H1 (cell line): ENCODE measurements at regions not wholly inside any gene's neighbourhood (a gene's known extent, or its start where the extent isn't known, plus 50 kb on each side); places are given as distances from the start of the nearest gene placed in this dataset.

Experiments used
- CTCF ChIA-PET: fragments of 300-600 bp; sonication (Branson Sonifier 250); formaldehyde crosslinking; loops from one replicate; lab custom pipeline; 2021; ENCODE audit not compliant: partially characterized antibody; lab: Charles Lee
- POLR2A ChIA-PET: fragments of 300-600 bp; sonication (Branson Sonifier 250); formaldehyde crosslinking; loops from one replicate; lab custom pipeline; 2021; ENCODE audit warnings: inconsistent platforms; ENCODE audit not compliant: partially characterized antibody; lab: Charles Lee
- DNase-seq, 2 experiments: peaks; one replicate each; pipeline versions ENCODE4 v3.0.0 to v3.0.0-alpha.2; 2010 to 2022; ENCODE audit warnings: low spot score in 2 of 2, low read depth in 1 of 2, mixed read lengths in 1 of 2
- FAIRE-seq: peaks from 2 replicates; lab custom pipeline; 2011; peaks lifted over from hg19 to GRCh38; lab: Jason Lieb, UNC
- H2AFZ ChIP-seq: 2 replicates; pipeline ENCODE4 v1.8.1; 2012; ENCODE audit warnings: low read length, inconsistent platforms
- H2AK5ac ChIP-seq: 2 replicates; pipeline ENCODE4 v1.6.1; 2013; ENCODE audit warnings: low read depth, low read length
- H2BK120ac ChIP-seq: replicated peaks from 2 replicates; pipeline ENCODE3; 2013; ENCODE audit warnings: low read depth, low read length, inconsistent platforms
- H2BK12ac ChIP-seq: 2 replicates; pipeline ENCODE4 v1.6.1; 2013; ENCODE audit warnings: low read depth, low read length
- H2BK15ac ChIP-seq: 2 replicates; pipeline ENCODE4 v1.6.1; 2013; ENCODE audit warnings: low read length
- H2BK20ac ChIP-seq: 2 replicates; pipeline ENCODE4 v1.6.1; 2013; ENCODE audit warnings: low read length
- H2BK5ac ChIP-seq: 2 replicates; pipeline ENCODE4 v1.6.1; 2013; ENCODE audit warnings: low read depth, low read length
- H3K14ac ChIP-seq: 2 replicates; pipeline ENCODE4 v1.6.1; 2013; ENCODE audit warnings: inconsistent platforms; ENCODE audit not compliant: insufficient read length
- H3K18ac ChIP-seq: 2 replicates; pipeline ENCODE4 v1.6.1; 2013; ENCODE audit warnings: low read length; ENCODE audit errors: extremely low read depth
- H3K23ac ChIP-seq: 2 replicates; pipeline ENCODE4 v1.6.1; 2013; ENCODE audit warnings: inconsistent platforms; ENCODE audit not compliant: insufficient read length
- H3K23me2 ChIP-seq: 2 replicates; pipeline ENCODE4 v1.6.1; 2013; ENCODE audit warnings: low read depth, low read length
- H3K27ac ChIP-seq: 2 replicates; pipeline ENCODE4 v1.6.1; 2011; ENCODE audit warnings: low read depth, low read length, inconsistent platforms
- H3K27me3 ChIP-seq, 4 experiments: replicated peaks in 1 of 4; 1 replicate in 1 of 4; 2 replicates in 3 of 4; pipeline versions ENCODE4 v1.6.1 to v1.8.1; 2011 to 2013; ENCODE audit warnings: low read length in 3 of 4, mild to moderate bottlenecking in 3 of 4, inconsistent platforms in 2 of 4, mixed read lengths in 2 of 4, moderate library complexity in 1 of 4; ENCODE audit not compliant: control insufficient read depth in 3 of 4, insufficient read depth in 3 of 4; ENCODE audit errors: extremely low read depth in 1 of 4
- H3K36me3 ChIP-seq, 4 experiments: 2 replicates each; pipeline versions ENCODE4 v1.6.1 to v1.8.1; 2011 to 2013; ENCODE audit warnings: mild to moderate bottlenecking in 4 of 4, low read length in 3 of 4, moderate library complexity in 2 of 4, control low read depth in 1 of 4, inconsistent platforms in 1 of 4; ENCODE audit not compliant: insufficient read depth in 4 of 4, control insufficient read depth in 2 of 4
- H3K4ac ChIP-seq: replicated peaks from 2 replicates; pipeline ENCODE3; 2013; ENCODE audit warnings: low read length, low read depth, mixed read lengths, inconsistent platforms; ENCODE audit not compliant: insufficient read length
- H3K4me1 ChIP-seq, 4 experiments: replicated peaks in 1 of 4; 1 replicate in 1 of 4; 2 replicates in 3 of 4; pipeline versions ENCODE4 v1.6.1 to v1.8.1; 2011 to 2013; ENCODE audit warnings: low read length in 3 of 4, inconsistent platforms in 2 of 4, mixed read lengths in 1 of 4; ENCODE audit not compliant: insufficient read depth in 4 of 4, control insufficient read depth in 3 of 4
- H3K4me2 ChIP-seq, 2 experiments: 2 replicates each; pipeline versions ENCODE4 v1.6.1 to v1.8.1; 2011 to 2013; ENCODE audit warnings: low read depth in 2 of 2, low read length in 2 of 2, control low read depth in 1 of 2, inconsistent platforms in 1 of 2, mild to moderate bottlenecking in 1 of 2; ENCODE audit not compliant: insufficient read depth in 1 of 2
- H3K4me3 ChIP-seq, 4 experiments: fragments of 200-600, 300-600 bp in 1 of 4; sonication (generic), shearing (Covaris generic), sonication (Bioruptor Twin) in 1 of 4; 2 replicates each; pipeline versions ENCODE4 v1.5.1 to v1.8.1; 2011 to 2016; ENCODE audit warnings: low read length in 4 of 4, low read depth in 3 of 4, control low read depth in 2 of 4, inconsistent platforms in 2 of 4, mild to moderate bottlenecking in 2 of 4, mixed read lengths in 1 of 4, moderate library complexity in 1 of 4; ENCODE audit not compliant: insufficient read depth in 2 of 4; ENCODE audit errors: extremely low read depth in 1 of 4
- H3K56ac ChIP-seq: replicated peaks from 2 replicates; pipeline ENCODE3; 2013; ENCODE audit warnings: low read depth, mild to moderate bottlenecking, mixed read lengths, low read length, inconsistent platforms; ENCODE audit not compliant: insufficient read length
- H3K79me1 ChIP-seq: 2 replicates; pipeline ENCODE4 v1.6.1; 2013; ENCODE audit warnings: low read depth, low read length, control low read depth
- H3K79me2 ChIP-seq, 2 experiments: 2 replicates each; pipeline versions ENCODE4 v1.6.1 to v1.8.1; 2012 to 2013; ENCODE audit warnings: low read length in 2 of 2, mild to moderate bottlenecking in 2 of 2, inconsistent platforms in 1 of 2; ENCODE audit not compliant: insufficient read depth in 2 of 2, control insufficient read depth in 1 of 2
- H3K9ac ChIP-seq, 4 experiments: replicated peaks in 1 of 4; 1 replicate in 1 of 4; 2 replicates in 3 of 4; pipeline versions ENCODE4 v1.6.1 to v1.8.1; 2011 to 2013; ENCODE audit warnings: low read depth in 3 of 4, low read length in 3 of 4, control low read depth in 2 of 4, mild to moderate bottlenecking in 2 of 4, moderate library complexity in 2 of 4, inconsistent platforms in 1 of 4; ENCODE audit errors: extremely low read depth in 1 of 4
- H3K9me3 ChIP-seq, 2 experiments: 2 replicates each; pipeline versions ENCODE4 v1.6.1 to v1.8.1; 2012 to 2013; ENCODE audit warnings: mild to moderate bottlenecking in 2 of 2, moderate library complexity in 2 of 2, control low read depth in 1 of 2, inconsistent platforms in 1 of 2, low read depth in 1 of 2, low read length in 1 of 2, mixed read lengths in 1 of 2; ENCODE audit not compliant: insufficient read depth in 2 of 2
- H4K20me1 ChIP-seq, 2 experiments: replicated peaks in 1 of 2; 2 replicates each; pipeline versions ENCODE3 to v1.8.1; 2011 to 2013; ENCODE audit warnings: inconsistent platforms in 2 of 2, low read length in 2 of 2, mild to moderate bottlenecking in 1 of 2; ENCODE audit not compliant: insufficient read depth in 2 of 2, control insufficient read depth in 1 of 2
- H4K5ac ChIP-seq: 2 replicates; pipeline ENCODE4 v1.6.1; 2013; ENCODE audit warnings: low read length, low read depth, mixed read lengths, inconsistent platforms; ENCODE audit not compliant: insufficient read length
- H4K8ac ChIP-seq: 2 replicates; pipeline ENCODE4 v1.8.0; 2013; ENCODE audit warnings: mild to moderate bottlenecking, moderate library complexity, low read length, inconsistent platforms; ENCODE audit not compliant: insufficient read depth; ENCODE audit errors: extremely low read depth
- H4K91ac ChIP-seq: replicated peaks from 2 replicates; pipeline ENCODE3; 2013; ENCODE audit warnings: low read length, mixed read lengths, inconsistent platforms; ENCODE audit not compliant: insufficient read length
- ASH2L ChIP-seq: fragments of 200-600, 300-600 bp; sonication (generic); IDR thresholded peaks from one replicate; pipeline ENCODE4 v1.7.1; 2017; ENCODE audit warnings: low read length
- CBX5 ChIP-seq: fragments of 300-800, 300-1000 bp; sonication (generic); IDR thresholded peaks from 2 replicates; pipeline ENCODE4 v1.7.1; 2016; ENCODE audit warnings: antibody characterized with exemption, low read length, low read depth
- CEBPB ChIP-seq: IDR thresholded peaks from 2 replicates; pipeline ENCODE4 v1.6.1; 2012; ENCODE audit warnings: low read depth, low read length
- GTF2F1 ChIP-seq: IDR thresholded peaks from 2 replicates; pipeline ENCODE4 v1.6.1; 2012; ENCODE audit warnings: low read depth, low read length, improper control_type of control experiment, borderline replicate concordance
- HDAC2 ChIP-seq, 2 experiments: fragments of 300-600 bp in 1 of 2; sonication (generic) in 1 of 2; IDR thresholded peaks; 2 replicates each; pipeline ENCODE4 v1.6.1; 2011 to 2012; ENCODE audit warnings: low read depth in 2 of 2, low read length in 2 of 2, mild to moderate bottlenecking in 2 of 2, moderate library complexity in 2 of 2, borderline replicate concordance in 1 of 2, inconsistent platforms in 1 of 2
- KDM5A ChIP-seq: fragments of 200-600 bp; IDR thresholded peaks from 2 replicates; pipeline ENCODE4 v1.7.1; 2012; ENCODE audit warnings: mild to moderate bottlenecking, low read length, inconsistent platforms, mixed read lengths
- SIN3A ChIP-seq, 2 experiments: IDR thresholded peaks in 1 of 2; conservative IDR thresholded peaks in 1 of 2; 2 replicates each; pipeline ENCODE4 v1.6.1; 2011 to 2012; ENCODE audit warnings: low read length in 2 of 2, improper control_type of control experiment in 1 of 2, low read depth in 1 of 2, mild to moderate bottlenecking in 1 of 2
- SP1 ChIP-seq: IDR thresholded peaks from 2 replicates; pipeline ENCODE4 v1.6.1; 2011; ENCODE audit warnings: low read depth, low read length
- TAF1 ChIP-seq: IDR thresholded peaks from 2 replicates; pipeline ENCODE4 v1.6.1; 2011; ENCODE audit warnings: mild to moderate bottlenecking, low read depth, low read length
- YY1 ChIP-seq: IDR thresholded peaks from 2 replicates; pipeline ENCODE4 v1.6.1; 2011; ENCODE audit warnings: low read depth, mild to moderate bottlenecking, low read length
- WGBS, 2 experiments: shearing (Covaris generic) in 1 of 2; methylation state at CpG; one replicate each; pipeline versions ENCODE4 v1.1.6 to v1.1.7; 2013 to 2015; ENCODE audit warnings: low lambda C conversion rate in 2 of 2, mixed read lengths in 2 of 2, inconsistent platforms in 1 of 2, low coverage in 1 of 2, missing lambda C conversion rate in 1 of 2; ENCODE audit not compliant: insufficient replicate concordance in 2 of 2, insufficient coverage in 1 of 2, insufficient read length in 1 of 2; ENCODE audit errors: extremely low coverage in 1 of 2, missing lambda C conversion rate in 1 of 2; 5-methylcytosine and 5-hydroxymethylcytosine counted together

GRCh38 chr15:35885870-35886269 lies 339.9 kb upstream of the DPH6 start:
- no peak overlapping the region for H3K4ac ChIP-seq
- H3K23me2 ChIP-seq = no peaks in the 10 kb centered on the region
- H2AK5ac ChIP-seq = no peak overlapping the region
- H3K27ac ChIP-seq = no peak overlapping the region
- no peak overlapping the region for H4K91ac ChIP-seq
- TF ChIP-seq GTF2F1 = no peak
- no peak for TF ChIP-seq SIN3A (conservative IDR thresholded peaks at IDR 0.05 in 1 of 2, IDR thresholded peaks at IDR 0.05 in 1 of 2; ENCODE audit: low read depth in 1 of 2, low read length in 2 of 2)
- no peak for TF ChIP-seq YY1
- no peak for TF ChIP-seq ASH2L
- no peak for TF ChIP-seq CBX5
- TF ChIP-seq CEBPB = no peak
- TF ChIP-seq KDM5A = no peak
- no peak for TF ChIP-seq TAF1
- no peak for TF ChIP-seq HDAC2 (IDR thresholded peaks at IDR 0.05; ENCODE audit: borderline replicate concordance in 1 of 2, low read depth in 2 of 2, low read length in 2 of 2)
- TF ChIP-seq SP1 = no peak
- H3K79me1 ChIP-seq = no peaks in the 10 kb centered on the region
- H3K18ac ChIP-seq = no peak overlapping the region
- no peaks in the 10 kb centered on the region for H3K36me3 ChIP-seq
- H3K79me2 ChIP-seq = no peaks in the 10 kb centered on the region
- 100% methylated on average over 1 of the region's 1 CpG; no CpG with 5 or more reads in 1 of the 2 experiments for WGBS, 2 experiments
- H3K9ac ChIP-seq = no peak overlapping the region
- CTCF ChIA-PET = no interaction called here
- no peaks in the 10 kb centered on the region for H3K4me1 ChIP-seq
- H2BK120ac ChIP-seq = no peak overlapping the region
- no peak overlapping the region for H2BK15ac ChIP-seq
- no peak overlapping the region for H3K4me2 ChIP-seq
- no peak overlapping the region for H3K4me3 ChIP-seq
- no peaks in the 10 kb centered on the region for H4K20me1 ChIP-seq
- H2AFZ ChIP-seq = no peak overlapping the region
- FAIRE-seq (no peak), DNase-seq (no peak)
- H3K56ac ChIP-seq = no peak overlapping the region
- no peaks in the 10 kb centered on the region for H3K27me3 ChIP-seq
- H3K14ac ChIP-seq = no peak overlapping the region
- no peak overlapping the region for H4K5ac ChIP-seq
- POLR2A ChIA-PET = no interaction called here
- H2BK12ac ChIP-seq = no peak overlapping the region
- no peak overlapping the region for H4K8ac ChIP-seq
- no peak overlapping the region for H2BK5ac ChIP-seq
- no peak overlapping the region for H3K23ac ChIP-seq
- no peak overlapping the region for H2BK20ac ChIP-seq
- H3K9me3 ChIP-seq = no peaks in the 10 kb centered on the region
